ENCODE measurements at regions not wholly inside any gene's neighbourhood (a gene's known extent, or its start where the extent isn't known, plus 50 kb on each side); places are given as distances from the start of the nearest gene placed in this dataset.

GRCh38 chr1:82867781-82868180 is 1067.0 kb downstream of the ADGRL2 start:
- TF ChIP-seq, protein P1, sequence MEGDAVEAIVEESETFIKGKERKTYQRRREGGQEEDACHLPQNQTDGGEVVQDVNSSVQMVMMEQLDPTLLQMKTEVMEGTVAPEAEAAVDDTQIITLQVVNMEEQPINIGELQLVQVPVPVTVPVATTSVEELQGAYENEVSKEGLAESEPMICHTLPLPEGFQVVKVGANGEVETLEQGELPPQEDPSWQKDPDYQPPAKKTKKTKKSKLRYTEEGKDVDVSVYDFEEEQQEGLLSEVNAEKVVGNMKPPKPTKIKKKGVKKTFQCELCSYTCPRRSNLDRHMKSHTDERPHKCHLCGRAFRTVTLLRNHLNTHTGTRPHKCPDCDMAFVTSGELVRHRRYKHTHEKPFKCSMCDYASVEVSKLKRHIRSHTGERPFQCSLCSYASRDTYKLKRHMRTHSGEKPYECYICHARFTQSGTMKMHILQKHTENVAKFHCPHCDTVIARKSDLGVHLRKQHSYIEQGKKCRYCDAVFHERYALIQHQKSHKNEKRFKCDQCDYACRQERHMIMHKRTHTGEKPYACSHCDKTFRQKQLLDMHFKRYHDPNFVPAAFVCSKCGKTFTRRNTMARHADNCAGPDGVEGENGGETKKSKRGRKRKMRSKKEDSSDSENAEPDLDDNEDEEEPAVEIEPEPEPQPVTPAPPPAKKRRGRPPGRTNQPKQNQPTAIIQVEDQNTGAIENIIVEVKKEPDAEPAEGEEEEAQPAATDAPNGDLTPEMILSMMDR (IDR thresholded peaks at IDR 0.05) = no peak
- TF ChIP-seq POLR2A (IDR thresholded peaks at IDR 0.05) = no peak

Data from Peyer's patch (tissue), 4 donors.